ENCODE measurements at regions not wholly inside any gene's neighbourhood (a gene's known extent, or its start where the extent isn't known, plus 50 kb on each side); places are given as distances from the start of the nearest gene placed in this dataset.

DNA sequence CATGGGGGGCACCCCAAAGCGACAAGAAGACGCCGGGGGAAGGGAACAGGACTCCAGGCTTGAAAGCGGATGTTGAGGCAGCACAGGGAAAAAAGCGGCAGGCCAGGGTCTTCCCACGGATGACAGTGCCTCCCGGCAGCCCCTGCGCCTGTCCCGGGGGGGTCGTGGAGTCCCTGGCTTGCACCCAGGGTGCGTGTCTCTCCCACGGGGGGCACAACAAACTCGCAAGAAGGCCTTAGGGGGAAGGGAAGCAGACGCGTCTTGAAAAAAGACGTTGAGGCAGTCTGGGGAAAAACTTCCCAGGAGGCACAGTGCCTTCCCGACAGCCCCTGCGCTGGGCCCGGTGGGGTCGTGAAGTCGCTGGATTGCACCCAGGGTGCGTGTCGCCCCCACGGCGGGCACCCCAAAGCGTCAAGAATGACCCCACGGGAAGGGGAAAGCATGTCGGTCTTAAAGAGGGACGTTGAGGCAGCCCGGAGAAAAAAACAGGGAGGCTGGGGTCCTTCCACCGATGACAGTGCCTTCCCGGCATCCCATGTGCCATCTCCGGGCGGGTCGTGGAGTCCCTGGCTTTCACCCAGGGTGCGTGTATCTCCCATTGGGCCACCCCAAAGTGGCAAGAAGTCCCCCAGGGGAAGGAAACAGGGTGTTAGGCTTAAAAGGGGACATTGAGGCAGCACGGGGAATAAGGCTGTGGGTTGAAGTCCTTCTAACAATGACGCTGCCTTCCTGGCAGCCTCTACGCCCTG is 159.9 kb upstream of the ALG10B start:
- TF ChIP-seq POLR2A (IDR thresholded peaks at IDR 0.05; ENCODE audit: low read length) (no peak), GATA1 (IDR thresholded peaks at IDR 0.05; ENCODE audit: low read depth, low read length) (no peak)

Measured in erythroblast (primary cell).